GM21390 (cell line): ENCODE measurements at regions not wholly inside any gene's neighbourhood (a gene's known extent, or its start where the extent isn't known, plus 50 kb on each side); places are given as distances from the start of the nearest gene placed in this dataset.

Source experiments
- ATAC-seq: cut with Tn5 transposase; IDR thresholded peaks from one replicate; pipeline ENCODE4 v1.9.1; 2021; ENCODE audit not compliant: unreplicated experiment

DNA sequence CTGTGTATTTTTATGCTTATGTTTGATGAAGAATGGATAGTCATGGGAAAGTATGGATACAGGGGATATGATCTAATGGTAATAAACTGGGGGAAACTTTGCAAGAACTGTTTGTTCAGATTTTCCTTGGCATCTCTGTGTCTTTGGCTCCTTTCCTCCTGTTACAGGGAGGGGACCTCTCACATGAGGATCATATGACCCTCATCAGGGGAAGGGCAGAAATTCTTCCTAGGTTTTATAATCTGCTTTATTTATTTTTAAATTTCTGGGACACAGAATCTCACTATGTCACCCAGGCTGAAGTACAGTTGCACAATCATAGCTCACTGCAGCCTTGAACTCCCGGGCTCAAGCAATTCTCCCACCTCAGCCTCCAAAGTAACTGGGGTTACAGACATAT lies 526.5 kb downstream of the CCER1 start:
- no peak for ATAC-seq

DNA sequence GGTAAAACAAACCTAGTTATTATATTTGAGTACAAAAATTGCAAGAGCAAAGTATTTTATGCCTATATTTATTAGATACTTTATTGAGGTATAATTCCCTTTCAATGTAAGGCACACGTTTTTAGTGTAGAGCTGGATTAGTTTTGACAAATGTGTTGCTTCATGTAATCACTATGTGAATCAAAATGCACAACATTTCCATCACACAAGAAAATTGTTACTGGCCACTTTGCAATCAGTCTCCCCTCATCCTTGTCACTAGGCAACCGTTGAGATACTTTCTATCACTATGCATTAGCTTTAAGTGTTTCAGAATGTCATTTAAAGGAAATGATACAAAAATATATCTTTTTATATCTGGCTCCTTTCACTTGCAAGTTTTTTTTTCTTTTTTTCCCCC lies 531.0 kb downstream of the CCER1 start:
- ATAC-seq, result no peak

DNA sequence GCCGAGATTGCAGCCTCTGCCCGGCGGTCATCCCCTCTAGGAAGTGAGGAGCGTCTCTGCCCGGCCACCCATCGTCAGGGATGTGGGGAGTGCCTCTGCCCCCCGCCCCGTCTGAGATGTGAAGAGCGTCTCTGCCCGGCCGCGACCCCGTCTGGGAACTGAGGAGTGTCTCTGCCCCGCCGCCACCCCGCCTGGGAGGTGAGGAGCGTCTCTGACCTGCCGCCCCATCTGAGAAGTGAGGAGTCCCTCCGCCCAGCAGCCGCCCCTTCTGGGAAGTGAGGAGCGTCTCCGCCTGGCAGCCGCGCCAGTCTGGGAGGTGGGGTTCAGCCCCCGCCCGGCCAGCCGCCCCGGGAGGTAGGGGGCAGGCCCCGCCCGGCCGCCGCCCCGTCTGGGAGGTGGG lies 544.0 kb downstream of the CCER1 start:
- ATAC-seq, result no peak

DNA sequence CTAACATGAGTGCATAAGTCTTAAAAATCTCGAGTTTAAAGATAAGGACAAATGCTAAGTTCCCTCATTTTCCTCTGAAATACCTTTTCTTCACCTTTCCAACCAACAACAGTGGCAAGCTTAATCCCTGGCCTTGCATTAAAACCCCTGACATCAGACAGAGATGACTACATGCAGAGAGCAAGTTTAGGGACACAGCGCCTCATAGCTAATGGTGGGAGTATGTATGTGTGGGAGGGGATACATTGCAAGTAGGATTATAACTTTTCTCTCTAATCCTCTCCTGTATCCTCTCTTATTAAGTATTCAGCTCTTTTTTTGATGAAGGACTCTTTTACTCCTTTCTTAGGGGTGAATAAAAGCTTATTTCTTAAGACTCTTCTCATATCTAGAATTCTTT lies 547.1 kb downstream of the CCER1 start:
- ATAC-seq, result no peak

DNA sequence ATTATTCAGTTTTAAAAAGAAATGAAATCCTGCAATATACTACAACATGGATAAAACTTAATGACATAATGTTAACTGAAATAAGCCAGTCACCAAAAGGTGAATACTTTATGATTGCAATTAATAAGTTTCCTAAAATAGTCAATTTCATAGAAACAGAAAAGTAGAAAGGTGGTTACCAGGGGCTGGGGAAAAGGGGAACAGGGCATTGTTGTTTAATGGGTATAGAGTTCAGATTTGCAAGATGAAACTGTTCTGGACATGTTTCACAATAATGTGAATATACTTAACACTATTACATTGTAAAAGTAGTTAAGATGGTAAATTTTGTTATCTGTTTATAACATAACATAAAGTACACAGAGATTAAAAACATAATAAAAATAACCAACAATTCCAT lies 550.9 kb downstream of the CCER1 start:
- ATAC-seq, result peak; percentile 82

DNA sequence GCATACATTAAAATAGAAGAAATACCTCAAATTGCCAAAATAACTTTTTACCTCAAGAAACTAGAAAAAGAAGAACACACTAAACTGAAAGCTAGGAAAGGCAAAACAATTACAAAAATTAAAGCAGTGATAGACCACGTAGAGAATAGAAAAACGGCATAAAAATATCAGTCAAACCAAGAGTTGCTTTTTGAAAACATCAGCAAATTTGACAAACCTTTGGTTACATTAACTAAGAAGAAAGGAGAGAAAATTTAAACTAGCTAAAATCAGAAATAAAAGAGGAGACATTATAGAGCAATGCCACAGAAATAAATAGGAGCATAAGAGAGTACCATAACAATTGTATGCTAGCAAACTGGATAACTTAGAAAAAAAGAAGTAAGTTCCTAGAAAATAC lies 553.8 kb downstream of the CCER1 start:
- no peak for ATAC-seq

DNA sequence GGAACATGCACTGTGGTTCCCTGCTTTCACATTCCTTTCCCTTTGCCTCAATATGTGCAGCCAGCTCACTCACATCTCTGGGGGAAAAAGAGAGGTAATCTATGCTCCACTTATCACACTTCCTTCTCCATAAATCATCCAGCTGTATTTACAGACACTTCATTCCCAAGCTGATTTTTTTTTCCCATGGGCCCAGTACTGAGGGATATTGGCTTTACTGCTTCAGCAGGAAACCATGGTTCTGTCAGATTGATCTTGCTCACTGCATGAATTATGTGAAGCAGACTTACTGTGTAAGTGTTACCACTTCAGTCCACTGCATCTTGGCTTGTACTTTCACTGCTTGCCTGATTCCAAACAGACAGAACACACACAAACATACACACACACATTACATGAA lies 555.6 kb downstream of the CCER1 start:
- ATAC-seq, result no peak

DNA sequence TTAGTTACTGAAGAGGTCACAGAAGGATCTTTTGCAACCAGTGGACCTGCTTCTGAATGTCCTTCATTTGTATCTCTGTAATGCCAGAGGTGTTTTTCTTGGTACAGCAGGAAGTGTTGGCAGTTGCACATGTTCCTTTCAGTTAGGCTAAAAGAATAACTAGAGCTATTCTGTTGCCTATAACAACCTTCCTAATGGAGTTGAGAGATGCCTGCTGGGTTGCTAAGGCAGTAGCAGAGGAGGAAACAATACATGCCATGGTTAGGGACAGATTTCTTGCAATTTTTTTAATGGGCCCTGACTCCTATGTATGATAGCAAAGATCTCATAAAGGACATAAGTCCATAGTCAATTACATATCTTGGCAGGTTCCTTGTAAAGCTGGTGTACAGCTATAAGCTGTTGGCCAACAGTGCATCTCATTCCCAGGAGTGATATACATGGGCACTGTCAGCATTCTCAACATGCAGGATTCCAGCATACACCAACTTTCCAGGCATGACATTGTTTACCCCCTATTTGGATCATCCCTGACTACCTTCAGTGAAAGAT lies 556.6 kb downstream of the CCER1 start:
- no peak for ATAC-seq

DNA sequence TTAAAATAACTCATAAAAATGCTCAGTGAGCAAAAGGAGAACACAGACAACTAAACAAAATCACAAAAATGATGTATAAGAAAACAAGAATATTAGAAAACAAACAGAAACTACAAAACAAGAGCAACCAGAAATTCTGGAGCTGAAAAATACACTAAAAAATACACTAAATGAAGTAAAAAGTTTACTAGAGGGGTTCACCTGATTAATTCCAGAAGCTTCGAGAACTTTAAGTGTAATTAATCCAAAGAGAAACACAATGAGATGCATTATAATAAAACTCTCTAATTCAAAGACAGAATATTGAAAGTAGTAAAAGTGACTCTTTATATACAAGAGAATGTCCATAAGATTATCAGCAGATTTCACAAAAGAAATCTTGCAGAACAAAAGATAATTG lies 558.4 kb downstream of the CCER1 start:
- ATAC-seq, result no peak

DNA sequence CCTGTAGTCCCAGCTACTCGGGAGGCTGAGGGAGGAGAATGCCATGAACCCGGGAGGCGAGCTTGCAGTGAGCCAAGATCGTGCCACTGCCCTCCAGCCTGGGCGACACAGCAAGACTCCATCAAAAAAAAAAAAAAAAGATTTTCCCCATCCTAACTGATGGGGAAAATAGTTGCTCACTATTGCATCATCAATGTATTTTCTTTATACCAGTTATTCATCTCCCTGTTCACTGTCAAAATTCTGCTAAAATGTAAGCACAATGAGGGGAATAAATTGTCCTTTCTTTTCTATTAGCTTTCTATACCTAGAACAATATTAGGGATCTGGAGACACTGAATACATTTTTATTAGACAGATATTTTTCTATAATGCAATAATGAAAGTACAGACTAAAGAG lies 561.3 kb downstream of the CCER1 start:
- no peak for ATAC-seq

DNA sequence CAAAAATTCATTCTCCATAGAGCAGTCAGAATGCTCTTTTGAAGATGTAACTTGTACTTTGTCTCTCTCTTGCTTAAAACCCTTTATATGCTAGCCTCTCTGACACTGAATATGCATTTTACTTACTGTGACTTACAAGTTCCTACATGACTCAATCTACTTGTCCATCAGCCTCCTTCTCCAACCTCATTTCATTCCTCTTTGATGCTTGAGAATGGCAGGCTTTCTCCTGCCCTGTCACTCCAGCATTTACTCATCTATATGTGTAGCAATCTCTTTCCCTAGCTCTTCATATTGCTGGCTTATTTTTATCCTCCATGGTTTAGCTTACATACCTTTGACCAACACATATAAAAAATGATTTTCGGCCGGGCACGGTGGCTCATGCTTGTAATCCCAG lies 561.9 kb downstream of the CCER1 start:
- no peak for ATAC-seq

DNA sequence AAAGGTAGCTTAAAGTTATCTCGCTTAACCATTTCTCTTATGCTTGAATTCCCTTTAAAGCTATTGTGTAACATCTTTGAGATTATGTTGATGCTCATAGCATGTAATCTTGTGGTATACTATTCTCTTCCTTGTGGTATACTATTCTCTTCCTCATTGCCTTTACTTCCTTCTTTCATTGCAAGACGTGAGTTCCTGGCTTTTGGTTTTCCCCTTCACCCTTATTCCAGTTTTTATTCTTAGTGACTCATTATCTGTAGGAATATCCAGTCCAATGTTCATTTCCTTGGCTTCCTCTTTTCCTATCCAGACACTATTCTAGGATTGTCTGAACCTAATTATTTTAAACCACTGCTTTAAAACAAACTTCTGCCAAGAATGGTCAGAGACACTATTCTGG lies 564.0 kb downstream of the CCER1 start:
- ATAC-seq, result no peak

DNA sequence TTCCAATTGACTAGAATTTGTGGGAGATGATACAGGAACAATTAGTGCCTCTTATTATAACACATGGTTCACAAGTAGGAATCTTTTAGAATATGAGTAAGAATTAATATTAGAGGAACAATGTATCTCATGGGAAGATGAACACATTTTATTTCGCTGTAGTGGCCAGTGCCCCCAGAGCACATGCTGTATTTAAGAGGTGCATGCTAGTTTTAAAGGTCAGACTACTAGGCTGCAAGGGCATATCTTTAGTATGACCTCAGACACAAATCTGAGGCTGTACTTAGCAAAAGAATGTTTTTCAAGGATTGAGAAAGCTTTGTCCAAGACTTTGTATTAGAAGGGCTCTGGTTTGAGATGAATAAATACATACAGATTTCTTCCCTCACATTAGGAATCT lies 586.9 kb downstream of the CCER1 start:
- no peak for ATAC-seq

DNA sequence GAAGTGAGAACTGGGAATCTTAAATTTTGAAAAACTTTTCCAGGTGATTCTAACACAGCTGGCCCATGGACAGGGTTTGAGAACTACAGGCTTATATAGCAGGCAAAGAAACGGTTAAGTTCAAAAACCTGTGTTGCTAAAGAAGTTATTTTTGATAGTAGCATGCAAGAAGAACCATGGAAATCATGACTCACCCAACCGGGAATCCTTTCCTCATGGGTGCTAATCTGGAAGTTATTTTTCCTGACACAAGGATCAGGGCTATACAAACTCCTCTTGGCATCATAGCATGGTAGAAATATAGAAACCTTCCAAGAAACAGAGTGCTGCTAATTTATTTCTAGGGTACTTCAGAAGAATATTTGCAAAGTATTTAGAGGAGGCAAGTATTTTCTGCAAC lies 588.7 kb downstream of the CCER1 start:
- ATAC-seq, result no peak

DNA sequence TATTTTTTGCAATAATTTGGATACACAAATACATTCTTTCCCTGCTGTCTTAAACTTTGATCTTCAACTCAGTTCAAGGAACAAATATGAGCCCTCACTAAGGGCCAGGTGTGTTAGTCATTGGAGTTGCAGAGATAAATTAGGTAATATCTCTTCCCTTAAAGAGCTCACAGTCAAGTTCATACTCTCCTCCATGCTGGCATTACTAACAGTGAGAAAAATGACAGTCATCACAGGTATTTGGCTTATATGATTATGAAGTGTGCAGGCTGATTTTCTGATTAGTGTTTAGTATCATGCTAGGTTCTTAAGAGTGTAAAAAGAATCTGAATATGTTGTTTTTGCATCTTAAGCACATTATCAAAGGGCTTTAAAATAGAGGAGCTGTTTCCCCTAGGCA lies 594.7 kb downstream of the CCER1 start:
- ATAC-seq, result no peak

DNA sequence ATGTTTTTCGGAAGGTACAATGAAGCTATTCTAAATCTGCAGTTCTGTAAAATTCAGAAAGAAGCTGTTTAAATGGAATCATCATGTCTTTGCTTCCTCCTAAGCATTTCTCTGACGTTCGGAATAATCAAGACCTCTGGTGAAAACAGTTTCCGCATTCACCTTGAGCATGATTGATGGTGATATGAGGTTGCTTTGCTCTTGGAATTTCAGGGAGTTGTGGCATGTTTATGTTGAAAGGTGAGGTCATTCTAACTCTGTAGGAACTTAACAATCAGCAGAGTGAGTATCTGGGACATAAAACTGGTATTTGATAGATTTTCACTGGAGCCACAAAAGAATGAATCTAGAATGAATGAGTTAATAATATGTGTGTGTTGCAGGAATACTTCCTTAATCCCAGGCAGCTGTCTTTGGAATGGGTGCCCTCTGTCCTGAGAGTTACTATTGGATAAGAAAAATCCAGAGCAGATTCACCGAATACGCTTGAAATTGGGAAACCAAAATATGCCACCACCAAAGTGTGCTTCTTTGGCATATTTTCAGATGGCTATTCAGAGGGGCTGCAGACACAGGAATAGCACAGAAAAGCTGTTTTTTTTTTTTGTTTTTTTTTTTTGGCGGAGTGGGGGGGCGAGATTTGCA lies 599.1 kb downstream of the CCER1 start:
- no peak for ATAC-seq

DNA sequence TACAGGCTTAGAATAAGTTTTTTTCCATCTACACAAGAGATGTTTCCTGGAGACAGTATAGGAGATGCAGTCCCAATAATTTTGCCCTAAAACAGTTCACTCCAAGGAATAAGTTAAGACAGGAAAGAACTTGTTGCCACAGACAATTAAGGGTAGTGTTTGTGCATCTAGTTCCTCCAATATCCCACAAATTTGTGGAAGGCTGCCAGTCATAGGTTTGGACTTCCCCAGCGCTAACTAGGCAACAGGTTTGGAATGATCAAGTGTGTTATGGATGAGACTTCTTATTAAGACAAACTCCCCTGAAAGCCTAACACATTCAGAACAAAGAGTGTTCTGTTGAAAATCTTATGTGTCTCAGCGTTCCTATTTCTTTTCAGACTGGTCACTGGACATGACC lies 611.0 kb downstream of the CCER1 start:
- no peak for ATAC-seq

DNA sequence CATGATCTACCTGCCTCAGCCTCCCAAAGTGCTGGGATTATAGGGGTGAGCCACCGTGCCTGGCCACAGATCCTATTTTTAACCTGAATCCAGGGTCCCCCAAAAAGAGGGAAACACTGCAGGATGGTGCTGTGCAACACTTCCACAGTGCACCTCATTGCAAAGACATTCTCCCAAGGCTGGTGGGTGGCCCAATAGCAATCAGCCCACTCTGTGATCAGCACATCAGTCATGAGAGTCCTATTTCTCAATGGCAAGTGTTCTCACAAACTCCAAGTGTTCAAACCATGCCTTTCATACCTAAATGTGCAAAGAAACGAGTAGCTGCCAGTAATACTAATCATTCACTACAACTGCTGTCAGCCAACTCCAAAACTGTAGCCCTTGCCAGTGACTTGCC lies 612.9 kb downstream of the CCER1 start:
- no peak for ATAC-seq

DNA sequence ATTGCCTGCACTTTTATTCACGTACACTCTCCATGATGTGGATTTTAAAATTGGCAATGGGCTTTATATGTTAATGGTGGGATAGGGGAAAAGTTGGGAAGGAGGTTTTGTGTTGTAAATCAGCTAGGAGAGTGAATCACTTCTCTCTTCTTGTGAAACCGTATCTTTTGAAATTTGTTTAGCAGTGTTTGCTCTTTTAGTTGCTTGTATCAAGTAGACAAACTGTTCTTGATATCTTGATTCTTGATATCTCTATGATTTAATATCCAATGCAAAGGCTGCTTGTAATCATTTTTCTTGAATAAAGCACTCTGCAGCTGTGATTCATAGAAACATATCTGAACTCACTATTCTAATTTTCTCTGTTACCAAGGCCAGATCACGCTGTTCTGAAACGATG lies 615.1 kb downstream of the CCER1 start:
- no peak for ATAC-seq

DNA sequence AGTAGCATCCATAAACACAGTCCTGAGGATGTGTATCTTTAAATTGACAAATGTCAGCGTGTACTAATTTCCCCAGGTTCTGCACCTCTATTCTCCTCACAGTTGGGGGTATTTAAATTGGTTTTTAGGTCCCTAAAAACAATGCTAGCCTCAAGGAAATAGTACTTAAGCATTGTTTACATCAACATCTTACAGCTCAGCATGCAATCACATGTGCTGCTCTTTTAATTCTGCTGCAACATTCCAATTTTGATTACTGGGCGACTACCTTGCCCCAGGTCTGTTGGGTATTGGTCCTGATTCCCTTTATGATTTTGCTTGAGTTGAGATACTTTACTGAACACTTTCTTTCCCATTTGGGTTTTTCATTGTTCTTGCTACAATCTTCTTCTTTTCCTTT lies 616.6 kb downstream of the CCER1 start:
- ATAC-seq, result no peak

DNA sequence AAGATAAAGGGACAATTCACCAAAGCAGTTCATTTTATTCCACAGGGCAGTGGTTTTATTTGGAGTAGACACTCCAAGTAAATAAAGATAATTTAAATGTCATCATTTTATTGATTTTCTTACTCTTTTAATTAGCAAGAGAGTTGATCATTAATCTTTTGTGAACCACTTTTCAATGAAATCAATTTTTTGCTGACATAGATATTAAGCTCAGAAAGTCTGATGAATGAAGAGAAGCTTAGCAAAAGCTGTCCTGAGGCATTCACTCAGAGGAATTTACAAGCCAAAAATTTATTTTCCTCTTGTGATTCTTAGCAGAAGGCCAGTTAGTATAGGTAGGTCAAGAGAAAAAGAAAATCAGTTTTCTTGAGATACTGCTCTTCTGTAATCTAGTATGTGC lies 618.0 kb downstream of the CCER1 start:
- ATAC-seq, result no peak

DNA sequence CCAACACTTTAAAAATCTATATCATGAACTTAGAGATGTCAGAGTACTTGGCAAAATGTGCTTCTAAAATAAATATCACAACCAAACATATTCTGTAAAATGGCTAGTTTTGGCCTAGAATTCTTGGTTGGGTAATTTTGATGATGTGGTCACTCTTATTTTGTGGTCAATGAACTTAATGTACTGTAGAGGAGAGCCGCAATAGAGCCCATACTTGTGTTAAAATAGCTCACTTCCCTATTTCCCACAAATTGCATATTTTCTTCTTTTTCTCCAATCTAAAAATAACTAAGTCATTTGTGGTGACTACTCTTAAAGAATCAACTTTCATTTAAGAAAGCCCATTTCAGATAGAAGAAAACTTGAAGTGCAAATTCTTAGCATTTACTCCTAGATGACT lies 619.4 kb downstream of the CCER1 start:
- ATAC-seq, result no peak

DNA sequence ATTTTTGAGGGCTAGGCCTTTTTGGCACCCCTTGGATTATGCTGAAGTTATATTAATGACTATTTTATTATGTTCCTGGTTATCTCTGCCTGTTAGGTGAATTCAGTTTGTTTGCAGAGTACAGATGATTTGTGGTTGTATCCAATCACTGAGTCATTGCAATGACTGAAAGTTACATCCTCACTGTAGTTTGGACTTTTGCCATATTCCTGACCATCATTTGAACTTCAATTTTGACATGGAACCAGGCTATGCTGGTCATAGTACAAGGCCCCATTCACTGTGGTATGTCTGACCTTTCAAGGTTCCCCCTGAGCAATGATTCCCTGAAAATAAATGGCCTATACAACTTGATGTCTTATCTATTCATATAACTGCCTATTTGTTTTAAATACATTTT lies 621.0 kb downstream of the CCER1 start:
- ATAC-seq, result no peak
